BE2C (cell line): ENCODE measurements at regions not wholly inside any gene's neighbourhood (a gene's known extent, or its start where the extent isn't known, plus 50 kb on each side); places are given as distances from the start of the nearest gene placed in this dataset.
A peak's percentile ranks its signal among the peaks of the same experiment; 100 is the strongest.
"Not testable (repeated sequence)": the region's sequence is repeated elsewhere in the genome, so short reads cannot be mapped to it uniquely, and the experiment has no call there.

Experiments
- DNase-seq: peaks from one replicate; pipeline ENCODE4 v3.0.0-alpha.2; 2020
- H3K27me3 ChIP-seq: fragments of 250-450 bp; sonication (Bioruptor Pico); 2 replicates; pipeline ENCODE4 v1.5.1; 2020; ENCODE audit warnings: mild to moderate bottlenecking
- H3K36me3 ChIP-seq: fragments of 250-450 bp; sonication (Bioruptor Pico); 2 replicates; pipeline ENCODE4 v1.5.1; 2020; ENCODE audit warnings: mild to moderate bottlenecking
- H3K4me1 ChIP-seq: fragments of 250-450 bp; sonication (Bioruptor Pico); 2 replicates; pipeline ENCODE4 v1.5.1; 2020
- H3K4me3 ChIP-seq: 2 replicates; pipeline ENCODE4 v1.5.1; 2011; ENCODE audit warnings: low read depth, low read length
- H3K9me3 ChIP-seq: fragments of 250-450 bp; sonication (Bioruptor Pico); 2 replicates; pipeline ENCODE4 v1.5.1; 2020
- CTCF ChIP-seq: IDR thresholded peaks from 2 replicates; pipeline ENCODE4 v1.5.1; 2012; ENCODE audit warnings: mild to moderate bottlenecking, low read depth, low read length

GRCh38 chrX:40988100-40988499 is 97.1 kb upstream of the USP9X start:
- no peaks in the 10 kb centered on the region for H3K36me3 ChIP-seq
- TF ChIP-seq CTCF: no peak

DNA sequence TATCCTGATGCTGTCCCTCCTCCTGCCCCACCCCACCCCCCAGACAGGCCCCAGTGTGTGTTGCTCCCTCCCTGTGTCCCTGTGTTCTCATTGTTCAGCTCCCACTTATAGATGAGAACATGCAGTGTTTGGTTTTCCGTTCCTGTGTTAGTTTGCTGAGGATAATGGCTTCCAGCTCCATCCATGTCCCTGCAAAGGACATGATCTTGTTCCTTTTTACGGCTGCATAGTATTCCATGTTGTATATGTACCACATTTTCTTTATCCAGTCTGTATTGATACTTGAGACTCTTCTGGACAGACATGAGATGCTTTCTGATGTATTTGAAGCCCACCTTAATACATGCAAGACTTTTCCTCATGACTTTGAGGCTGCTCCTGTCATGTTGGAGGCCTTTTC is 91.8 kb upstream of the USP9X start:
- not testable (repeated sequence) for H3K27me3 ChIP-seq

More at GRCh38 chrX:40988100-40988499, 97.1 kb upstream of the USP9X start:
- H3K27me3 ChIP-seq: no peaks in the 10 kb centered on the region
- H3K4me1 ChIP-seq: no peaks in the 10 kb centered on the region
- no peak overlapping the region for H3K4me3 ChIP-seq
- no peak for DNase-seq
- no peaks in the 10 kb centered on the region for H3K9me3 ChIP-seq

GRCh38 chrX:40996886-40997530 is 88.2 kb upstream of the USP9X start:
- H3K4me3 ChIP-seq: peak overlapping the region; percentile 38
- no peaks in the 10 kb centered on the region; the same call in 1 of the 2 replicates for H3K4me1 ChIP-seq
- DNase-seq: peak; percentile 17
- H3K27me3 ChIP-seq: no peaks in the 10 kb centered on the region
- TF ChIP-seq CTCF: no peak
- H3K9me3 ChIP-seq: no peaks in the 10 kb centered on the region
- no peaks in the 10 kb centered on the region for H3K36me3 ChIP-seq

More for the DNA sequence above, 91.8 kb upstream of the USP9X start:
- not testable (repeated sequence) for DNase-seq, H3K9me3 ChIP-seq, H3K4me3 ChIP-seq, H3K36me3 ChIP-seq, H3K4me1 ChIP-seq

GRCh38 chrX:40998123-40998522 is 87.1 kb upstream of the USP9X start:
- Histone ChIP-seq H3K4me1 (no peaks in the 10 kb centered on the region; the same call in 1 of the 2 replicates), H3K9me3 (no peaks in the 10 kb centered on the region), H3K27me3 (no peaks in the 10 kb centered on the region), H3K36me3 (no peaks in the 10 kb centered on the region), H3K4me3 (no peak overlapping the region)
- no peak for DNase-seq
- TF ChIP-seq CTCF: no peak

DNA sequence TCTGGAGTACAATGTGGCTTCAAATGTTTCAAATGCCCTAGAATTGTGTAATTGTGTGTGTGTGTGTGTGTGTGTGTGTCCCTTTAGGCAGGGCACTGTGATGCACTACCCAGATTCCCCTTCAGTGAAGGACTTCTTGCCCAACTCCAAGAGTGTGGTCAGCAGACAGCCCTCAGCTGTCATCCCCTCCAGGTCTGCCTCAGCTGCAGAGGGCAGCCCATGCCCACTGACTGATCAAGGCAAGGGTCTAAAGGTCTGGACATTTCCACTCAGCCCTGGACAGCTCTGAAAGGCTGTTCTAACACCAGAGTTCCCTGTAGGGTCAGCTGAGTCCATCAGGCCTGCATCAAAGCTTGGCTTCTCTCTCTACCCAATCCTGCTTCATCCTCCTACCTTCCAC is 83.9 kb upstream of the USP9X start:
- H3K36me3 ChIP-seq: no peaks in the 10 kb centered on the region
- no peak overlapping the region for H3K4me3 ChIP-seq
- no peaks in the 10 kb centered on the region; the same call in 1 of the 2 replicates for H3K4me1 ChIP-seq
- H3K27me3 ChIP-seq: no peaks in the 10 kb centered on the region
- no peaks in the 10 kb centered on the region for H3K9me3 ChIP-seq
- TF ChIP-seq CTCF: no peak
- DNase-seq: no peak

GRCh38 chrX:41002026-41002425 is 83.2 kb upstream of the USP9X start:
- no peaks in the 10 kb centered on the region for H3K36me3 ChIP-seq
- TF ChIP-seq CTCF: no peak
- no peak for DNase-seq
- no peaks in the 10 kb centered on the region for H3K27me3 ChIP-seq
- H3K9me3 ChIP-seq: no peaks in the 10 kb centered on the region
- no peaks in the 10 kb centered on the region for H3K4me1 ChIP-seq
- no peak overlapping the region for H3K4me3 ChIP-seq
